Pancreas (tissue), 10 donors: ENCODE measurements at regions not wholly inside any gene's neighbourhood (a gene's known extent, or its start where the extent isn't known, plus 50 kb on each side); places are given as distances from the start of the nearest gene placed in this dataset.

Source experiments
- ATAC-seq, 4 donors: fragments of 200-7000 bp; cut with Tn5 transposase; one replicate each; pipeline versions ENCODE4 v1.8.0 to v1.9.1; 2020; ENCODE audit warnings: mild to moderate bottlenecking in 4 of 4, moderate library complexity in 4 of 4
- DNase-seq, 6 donors: peaks; one replicate each; pipeline ENCODE4 v3.0.0-alpha.2; 2020
- FAIRE-seq: peaks from 2 replicates; lab custom pipeline; 2012; peaks lifted over from hg19 to GRCh38; lab: Jason Lieb, UNC
- H3K27ac ChIP-seq, 4 donors: fragments of 200-600 bp; sonication (generic); 1 replicate in 3 of 4; 2 replicates in 1 of 4; pipeline versions ENCODE4 v1.5.0 to v1.8.0; 2020
- H3K27me3 ChIP-seq, 4 donors: fragments of 200-600 bp; one replicate each; pipeline ENCODE4 v1.8.0; 2021
- H3K36me3 ChIP-seq, 3 donors: fragments of 200-600 bp; sonication (generic) in 1 of 3; one replicate each; pipeline versions ENCODE4 v1.5.0 to v1.8.0; 2020 to 2021
- H3K4me1 ChIP-seq, 3 donors: fragments of 200-600 bp; one replicate each; pipeline ENCODE4 v1.8.0; 2021
- H3K4me3 ChIP-seq, 4 donors: fragments of 200-600 bp; sonication (generic) in 2 of 4; one replicate each; pipeline versions ENCODE4 v1.5.0 to v1.8.0; 2020 to 2021
- H3K9me3 ChIP-seq, 4 donors: fragments of 200-600 bp; one replicate each; pipeline ENCODE4 v1.8.0; 2021
- CTCF ChIP-seq, 4 donors: fragments of 200-600 bp; sonication (generic) in 3 of 4; IDR thresholded peaks; one replicate each; pipeline versions ENCODE4 v1.5.0 to v1.8.0; 2021; ENCODE audit warnings: antibody characterized with exemption in 4 of 4
- WGBS, 2 donors: extraction: QIAGEN DNeasy Blood & Tissue Kit; methylation state at CpG; one replicate each; pipeline ENCODE4 v1.1.7; 2013; 5-methylcytosine and 5-hydroxymethylcytosine counted together
- intact Hi-C, 3 donors: fragments of 100-400 bp; cut with DNase I; formaldehyde crosslinking; loops; one replicate each; pipeline versions ENCODE4 v1.11.1 to v1.14.2; 2022
- donor health status: healthy with polysubstance abuse.
- donor health status: DM: no; HTN: no; CAD: no; lungs with moderate emphysema.
- donor health status: DM: no; HTN: no; CAD: no.
- donor health status: control.
- donor health status: control.
- donor health status: Bipolar disorder and iron deficiency.
- donor health status: DM: yes; HTN: yes; CAD: no.
- donor health status: DM: no; HTN: no; CAD: no.
- donor health status: DM: no; HTN: no; CAD: no.
- donor health status: DM: yes; HTN: yes; CAD: no.

- 64 to 82% methylated on average over 2 of the region's 2 CpGs for WGBS, 2 donors
- no peak overlapping the region for H3K27ac ChIP-seq
- intact Hi-C loops, result no loop called here
- ATAC-seq, result no peak
- TF ChIP-seq CTCF (IDR thresholded peaks at IDR 0.05), result no peak
- FAIRE-seq, result no peak
- H3K36me3 ChIP-seq, result no peaks in the 10 kb centered on the region
- no peaks in the 10 kb centered on the region for H3K4me1 ChIP-seq
- no peak for DNase-seq
- no peaks in the 10 kb centered on the region for H3K27me3 ChIP-seq
- no peaks in the 10 kb centered on the region for H3K9me3 ChIP-seq
- no peak overlapping the region for H3K4me3 ChIP-seq
These were observed 1158.1 kb downstream of the FSTL5 start for GRCh38 chr4:161005746-161006145.

DNA sequence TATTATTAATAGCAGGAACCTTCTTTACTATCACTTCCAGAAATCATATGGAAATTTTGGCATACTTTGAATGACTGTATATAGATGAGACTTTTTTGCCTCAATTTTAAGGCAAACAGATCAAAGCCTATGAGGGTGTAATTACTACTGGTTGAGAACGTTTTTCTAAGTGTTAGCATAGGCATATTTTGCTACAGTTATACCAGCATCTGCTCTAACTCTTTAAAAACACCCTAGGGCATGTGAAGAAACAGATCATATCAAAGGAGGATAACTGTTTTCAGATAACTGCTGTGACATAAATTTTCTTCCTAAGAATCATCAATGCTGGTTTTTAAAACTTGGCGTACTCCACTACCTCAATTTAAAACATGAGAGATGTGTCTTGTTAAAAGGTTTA, 1155.3 kb downstream of the FSTL5 start:
- H3K27ac ChIP-seq, result no peak overlapping the region
- H3K4me1 ChIP-seq, result no peaks in the 10 kb centered on the region
- no peak for TF ChIP-seq CTCF (IDR thresholded peaks at IDR 0.05)
- H3K36me3 ChIP-seq, result no peaks in the 10 kb centered on the region
- DNase-seq (no peak), ATAC-seq (no peak), FAIRE-seq (no peak)
- no peak overlapping the region for H3K4me3 ChIP-seq
- H3K9me3 ChIP-seq, result no peaks in the 10 kb centered on the region
- no peaks in the 10 kb centered on the region for H3K27me3 ChIP-seq
- 58 to 64% methylated on average over 2 of the region's 2 CpGs for WGBS, 2 donors
- intact Hi-C loops, result no loop called here

- TF ChIP-seq CTCF (IDR thresholded peaks at IDR 0.05), result no peak
- Histone ChIP-seq H3K4me3 (no peak overlapping the region), H3K4me1 (no peaks in the 10 kb centered on the region), H3K27me3 (no peaks in the 10 kb centered on the region), H3K9me3 (no peaks in the 10 kb centered on the region), H3K36me3 (no peaks in the 10 kb centered on the region), H3K27ac (no peak overlapping the region)
- DNase-seq, result no peak
- 86 to 95% methylated on average over 2 of the region's 2 CpGs for WGBS, 2 donors
- no peak for FAIRE-seq
- no peak for ATAC-seq
- intact Hi-C loops, result no loop called here
These were observed 1153.6 kb downstream of the FSTL5 start for GRCh38 chr4:161010227-161010626.
